ENCODE measurements at regions not wholly inside any gene's neighbourhood (a gene's known extent, or its start where the extent isn't known, plus 50 kb on each side); places are given as distances from the start of the nearest gene placed in this dataset.

- H3K4me3 ChIP-seq (ENCODE audit: control insufficient read depth, low read depth, low read length): no peak overlapping the region
- TF ChIP-seq CTCF (IDR thresholded peaks at IDR 0.05; ENCODE audit: control insufficient read depth, insufficient read depth, low read depth, low read length, missing control alignments): no peak
- no peak for DNase-seq (ENCODE audit: low read depth)
Measured at GRCh38 chr2:117701365-117701764, 113.1 kb upstream of the DDX18 start.

DNA sequence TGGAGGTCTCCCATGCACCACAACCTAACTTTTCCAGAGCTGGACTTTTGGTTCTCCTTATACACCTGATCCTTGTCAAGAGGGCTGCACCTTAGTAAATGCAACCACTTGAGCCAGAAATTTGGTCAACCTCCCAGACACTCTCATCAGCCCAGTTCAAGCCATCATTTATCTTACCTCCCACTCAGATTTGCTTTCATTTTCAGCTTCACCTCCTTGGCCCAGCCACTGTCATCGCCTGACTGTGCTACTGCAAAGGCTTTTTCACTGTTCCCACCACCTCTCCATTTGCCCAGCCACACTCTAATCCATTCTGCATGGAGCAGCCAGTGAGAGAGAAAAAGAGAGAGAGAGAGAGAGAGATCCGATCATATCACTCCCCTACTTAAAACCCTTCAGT is 112.4 kb upstream of the DDX18 start:
- no peak for TF ChIP-seq CTCF (IDR thresholded peaks at IDR 0.05; ENCODE audit: control insufficient read depth, insufficient read depth, low read depth, low read length, missing control alignments)
- H3K4me3 ChIP-seq (ENCODE audit: control insufficient read depth, low read depth, low read length): no peak overlapping the region
- DNase-seq (ENCODE audit: low read depth): no peak

- no peak overlapping the region for H3K4me3 ChIP-seq (ENCODE audit: control insufficient read depth, low read depth, low read length)
- DNase-seq (ENCODE audit: low read depth): no peak
- no peak for TF ChIP-seq CTCF (IDR thresholded peaks at IDR 0.05; ENCODE audit: control insufficient read depth, insufficient read depth, low read depth, low read length, missing control alignments)
Measured at GRCh38 chr2:117703858-117704257, 110.6 kb upstream of the DDX18 start.

GRCh38 chr2:117704818-117705217 is 109.7 kb upstream of the DDX18 start:
- no peak overlapping the region for H3K4me3 ChIP-seq (ENCODE audit: control insufficient read depth, low read depth, low read length)
- no peak for TF ChIP-seq CTCF (IDR thresholded peaks at IDR 0.05; ENCODE audit: control insufficient read depth, insufficient read depth, low read depth, low read length, missing control alignments)
- no peak for DNase-seq (ENCODE audit: low read depth)

DNA sequence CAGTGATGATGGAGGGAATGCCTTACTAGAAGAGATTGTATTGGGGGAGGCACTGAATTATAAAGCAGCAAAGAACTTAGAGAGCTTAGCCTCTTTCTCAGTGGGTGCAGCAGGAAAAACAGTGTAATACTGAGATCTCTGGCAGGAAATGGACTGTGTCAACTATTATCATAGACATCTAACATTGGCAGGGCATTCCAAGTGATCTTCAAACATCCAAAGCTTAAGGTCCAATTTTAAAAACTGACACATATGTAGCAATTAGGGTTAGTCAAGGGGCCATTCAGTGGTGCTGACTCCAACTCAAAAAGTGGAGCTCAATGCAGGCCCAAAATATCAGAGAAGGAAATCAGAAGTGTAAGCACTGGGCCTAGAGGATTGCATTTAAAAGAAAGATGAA is 106.6 kb upstream of the DDX18 start:
- no peak for TF ChIP-seq CTCF (IDR thresholded peaks at IDR 0.05; ENCODE audit: control insufficient read depth, insufficient read depth, low read depth, low read length, missing control alignments)
- no peak for DNase-seq (ENCODE audit: low read depth)
- H3K4me3 ChIP-seq (ENCODE audit: control insufficient read depth, low read depth, low read length): no peak overlapping the region

DNA sequence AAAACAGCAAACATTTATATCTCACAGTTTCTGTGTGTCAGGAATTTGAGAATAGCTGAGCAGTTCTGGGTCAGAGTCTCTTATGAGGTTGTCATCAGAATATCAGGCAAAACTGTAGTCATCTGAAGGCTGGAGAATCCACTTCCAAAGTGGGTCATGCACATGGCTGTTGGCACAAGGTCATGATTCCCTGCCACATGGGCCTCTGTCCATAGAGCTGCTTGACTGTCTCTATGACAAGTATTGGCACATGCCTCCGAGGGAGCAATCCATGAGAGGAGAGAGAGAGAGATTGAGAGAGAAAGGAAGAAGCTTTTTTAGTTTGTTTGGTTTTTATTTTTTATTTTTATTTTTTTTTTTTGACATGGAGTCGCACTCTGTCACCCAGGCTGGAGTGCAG is 101.8 kb upstream of the DDX18 start:
- DNase-seq (ENCODE audit: low read depth): no peak
- no peak overlapping the region for H3K4me3 ChIP-seq (ENCODE audit: control insufficient read depth, low read depth, low read length)
- TF ChIP-seq CTCF (IDR thresholded peaks at IDR 0.05; ENCODE audit: control insufficient read depth, insufficient read depth, low read depth, low read length, missing control alignments): no peak

DNA sequence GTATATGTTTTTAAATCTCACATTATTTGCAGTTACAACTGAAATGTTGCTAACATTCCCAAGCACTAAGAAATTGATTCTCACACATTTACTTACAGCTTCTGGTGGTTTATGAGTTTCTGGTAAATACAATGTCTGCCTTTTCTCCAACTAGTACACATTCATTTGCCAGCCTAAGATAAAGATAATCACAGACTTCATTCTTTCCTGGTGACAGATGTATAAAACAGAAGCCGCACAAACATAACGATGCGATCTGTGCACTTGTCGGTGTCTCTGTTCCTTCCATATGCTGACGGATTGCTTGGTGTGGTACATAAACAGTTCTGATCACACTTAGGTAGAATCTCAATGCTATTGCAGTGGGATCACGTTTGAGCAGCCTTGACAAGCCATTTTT is 100.4 kb upstream of the DDX18 start:
- H3K4me3 ChIP-seq (ENCODE audit: control insufficient read depth, low read depth, low read length): no peak overlapping the region
- DNase-seq (ENCODE audit: low read depth): no peak
- TF ChIP-seq CTCF (IDR thresholded peaks at IDR 0.05; ENCODE audit: control insufficient read depth, insufficient read depth, low read depth, low read length, missing control alignments): no peak

Data from AG09309 (cell line).